ENCODE measurements at regions not wholly inside any gene's neighbourhood (a gene's known extent, or its start where the extent isn't known, plus 50 kb on each side); places are given as distances from the start of the nearest gene placed in this dataset.
A peak's percentile ranks its signal among the peaks of the same experiment; 100 is the strongest.

- no peak overlapping the region for H3K4me3 ChIP-seq (ENCODE audit: low read length)
- no peak for TF ChIP-seq CTCF (conservative IDR thresholded peaks at IDR 0.05; ENCODE audit: low read length)
These were observed 66.5 kb upstream of the PJA2 start for GRCh38 chr5:109476292-109476691.

GRCh38 chr5:109469896-109470662 is 60.3 kb upstream of the PJA2 start:
- DNase-seq (ENCODE audit: low read depth) = no peak
- H3K4me3 ChIP-seq (ENCODE audit: low read length) = no peak overlapping the region
- TF ChIP-seq CTCF (conservative IDR thresholded peaks at IDR 0.05; ENCODE audit: low read length) = no peak

More at GRCh38 chr5:109476292-109476691, 66.5 kb upstream of the PJA2 start:
- no peak for DNase-seq (ENCODE audit: low read depth)

GRCh38 chr5:109468737-109469420 is 59.1 kb upstream of the PJA2 start:
- no peak overlapping the region for H3K4me3 ChIP-seq (ENCODE audit: low read length)
- peak; percentile 89 for DNase-seq (ENCODE audit: low read depth)
- TF ChIP-seq CTCF (conservative IDR thresholded peaks at IDR 0.05; ENCODE audit: low read length) = peak; percentile 81

- no peak for DNase-seq (ENCODE audit: low read depth)
These were observed 58.5 kb upstream of the PJA2 start for GRCh38 chr5:109468288-109468676.

GRCh38 chr5:109467058-109467457 is 57.3 kb upstream of the PJA2 start:
- no peak overlapping the region for H3K4me3 ChIP-seq (ENCODE audit: low read length)
- no peak for TF ChIP-seq CTCF (conservative IDR thresholded peaks at IDR 0.05; ENCODE audit: low read length)
- no peak for DNase-seq (ENCODE audit: low read depth)

More at GRCh38 chr5:109468288-109468676, 58.5 kb upstream of the PJA2 start:
- H3K4me3 ChIP-seq (ENCODE audit: low read length) = no peak overlapping the region
- TF ChIP-seq CTCF (conservative IDR thresholded peaks at IDR 0.05; ENCODE audit: low read length) = no peak

All from AG10803 (cell line).